Gastroesophageal sphincter (tissue), 4 donors: ENCODE measurements at regions not wholly inside any gene's neighbourhood (a gene's known extent, or its start where the extent isn't known, plus 50 kb on each side); places are given as distances from the start of the nearest gene placed in this dataset.

Experiments used
- ATAC-seq: fragments of 150-250 bp; one replicate; pipeline ENCODE4 v1.9.1; 2016; ENCODE audit warnings: mild to moderate bottlenecking, moderate library complexity
- H3K27ac ChIP-seq, 4 donors: fragments of 200-600 bp; sonication (generic) in 3 of 4; 1 replicate in 3 of 4; 2 replicates in 1 of 4; pipeline ENCODE4 v1.5.1; 2016 to 2019
- H3K27me3 ChIP-seq: fragments of 200-600 bp; sonication (generic); one replicate; pipeline ENCODE4 v1.5.1; 2019
- H3K36me3 ChIP-seq, 2 donors: fragments of 200-600 bp; sonication (generic); one replicate each; pipeline ENCODE4 v1.5.1; 2019; ENCODE audit warnings: control low read depth in 1 of 2
- H3K4me1 ChIP-seq, 3 donors: fragments of 200-600 bp; sonication (generic); 1 replicate in 2 of 3; 2 replicates in 1 of 3; pipeline ENCODE4 v1.5.1; 2016 to 2019; ENCODE audit warnings: control low read depth in 2 of 3
- H3K4me3 ChIP-seq, 2 donors: fragments of 200-600 bp; sonication (generic); one replicate each; pipeline ENCODE4 v1.5.1; 2019; ENCODE audit warnings: mild to moderate bottlenecking in 1 of 2, moderate library complexity in 1 of 2
- H3K9me3 ChIP-seq, 3 donors: fragments of 200-600 bp; sonication (generic); one replicate each; pipeline ENCODE4 v1.5.1; 2017 to 2019; ENCODE audit warnings: control low read depth in 2 of 3
- CTCF ChIP-seq, 4 experiments: fragments of 200-600 bp in 2 of 4; fragments of 450-650 bp in 2 of 4; sonication (generic) in 1 of 4; IDR thresholded peaks; one replicate each; pipeline ENCODE4 v1.5.1; 2017 to 2019; ENCODE audit warnings: antibody characterized with exemption in 4 of 4, mild to moderate bottlenecking in 2 of 4, moderate library complexity in 2 of 4
- EP300 ChIP-seq: sonication (generic); formaldehyde crosslinking; IDR thresholded peaks from one replicate; pipeline ENCODE4 v1.6.1; 2017; ENCODE audit warnings: antibody characterized with exemption, mild to moderate bottlenecking
- POLR2A ChIP-seq, 2 donors: fragments of 450-650 bp; IDR thresholded peaks; one replicate each; pipeline ENCODE4 v1.6.1; 2017; ENCODE audit warnings: antibody characterized with exemption in 2 of 2, mild to moderate bottlenecking in 2 of 2, moderate library complexity in 1 of 2
- POLR2AphosphoS5 ChIP-seq: sonication (generic); formaldehyde crosslinking; IDR thresholded peaks from one replicate; pipeline ENCODE4 v1.6.1; 2017; ENCODE audit warnings: antibody characterized with exemption
- WGBS, 2 donors: methylation state at CpG; one replicate each; pipeline ENCODE4 v1.1.5; 2018; ENCODE audit warnings: low coverage in 1 of 2; 5-methylcytosine and 5-hydroxymethylcytosine counted together

DNA sequence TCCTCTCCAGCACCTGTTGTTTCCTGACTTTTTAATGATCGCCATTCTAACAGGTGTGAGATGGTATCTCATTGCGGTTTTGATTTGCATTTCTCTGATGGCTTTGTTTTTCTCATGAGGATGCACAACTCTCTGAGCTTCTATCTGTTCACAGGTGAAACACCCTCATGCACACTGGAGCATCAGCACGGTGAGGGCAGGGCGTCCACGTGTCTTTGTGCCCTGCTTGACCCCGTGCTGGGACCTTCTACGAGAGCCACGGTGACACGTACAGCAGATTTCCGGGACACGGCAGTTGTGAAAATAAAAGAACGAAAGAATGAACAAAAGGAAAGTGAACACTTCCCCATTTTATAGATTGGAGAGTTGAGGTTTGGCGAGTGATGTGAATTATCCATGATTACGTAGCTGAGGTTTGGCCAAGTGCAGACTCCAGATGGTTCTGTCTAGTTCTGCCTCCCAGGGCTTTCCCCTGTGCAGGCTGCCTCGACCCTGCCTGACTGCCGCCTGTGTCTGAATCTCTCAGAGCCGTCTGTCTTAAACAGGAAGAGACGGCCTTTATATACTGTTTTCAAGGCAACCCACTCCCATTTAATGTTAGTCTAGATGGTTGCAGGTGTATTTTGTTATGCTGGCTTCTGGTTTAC, 67.8 kb upstream of the SORBS2 start:
- Histone ChIP-seq H3K4me1 (no peaks in the 10 kb centered on the region), H3K9me3 (no peaks in the 10 kb centered on the region), H3K36me3 (no peaks in the 10 kb centered on the region), H3K4me3 (no peak overlapping the region), H3K27ac (no peak overlapping the region), H3K27me3 (no peaks in the 10 kb centered on the region)
- no peak for ATAC-seq
- 77 to 90% methylated on average over 6 to 17 of the region's 18 CpGs for WGBS, 2 donors
- TF ChIP-seq CTCF (IDR thresholded peaks at IDR 0.05), result no peak
- no peak for TF ChIP-seq POLR2AphosphoS5
- no peak for TF ChIP-seq EP300
- no peak for TF ChIP-seq POLR2A (IDR thresholded peaks at IDR 0.05)

GRCh38 chr4:185880571-185880970, 68.6 kb upstream of the SORBS2 start:
- H3K27ac ChIP-seq, result no peak overlapping the region
- ATAC-seq, result no peak

DNA sequence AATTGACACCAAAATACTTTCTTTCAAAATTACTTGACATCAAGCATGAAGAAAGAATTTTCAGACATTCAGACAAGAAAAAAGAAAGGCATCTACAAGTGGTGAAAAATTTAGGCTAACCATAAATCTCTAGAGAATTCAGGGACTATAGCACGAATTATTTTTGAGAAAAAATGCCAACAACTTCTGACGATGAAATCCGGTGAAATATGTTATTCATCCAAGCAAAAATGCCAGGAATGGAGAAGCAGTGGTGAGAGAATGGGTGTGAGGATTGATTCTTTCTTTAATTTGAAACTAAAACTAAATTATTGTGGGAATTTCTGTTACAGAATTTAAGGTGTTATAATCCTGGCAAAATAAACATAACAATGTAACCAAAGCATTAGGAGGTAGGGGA, 69.4 kb upstream of the SORBS2 start:
- Histone ChIP-seq H3K4me1 (no peaks in the 10 kb centered on the region), H3K27ac (no peak overlapping the region), H3K36me3 (no peaks in the 10 kb centered on the region), H3K4me3 (no peak overlapping the region), H3K9me3 (no peaks in the 10 kb centered on the region), H3K27me3 (no peaks in the 10 kb centered on the region)
- WGBS, 2 donors, result 45 to 62% methylated on average over 3 of the region's 3 CpGs
- TF ChIP-seq POLR2A (IDR thresholded peaks at IDR 0.05) (no peak), CTCF (IDR thresholded peaks at IDR 0.05) (no peak), POLR2AphosphoS5 (no peak), EP300 (no peak)
- ATAC-seq, result no peak

More at GRCh38 chr4:185880571-185880970, 68.6 kb upstream of the SORBS2 start:
- WGBS, 2 donors, result 70 to 73% methylated on average over 3 of the region's 3 CpGs
- Histone ChIP-seq H3K36me3 (no peaks in the 10 kb centered on the region), H3K4me1 (no peaks in the 10 kb centered on the region), H3K4me3 (no peak overlapping the region), H3K9me3 (no peaks in the 10 kb centered on the region), H3K27me3 (no peaks in the 10 kb centered on the region)
- TF ChIP-seq POLR2AphosphoS5 (no peak), EP300 (no peak), CTCF (IDR thresholded peaks at IDR 0.05) (no peak), POLR2A (IDR thresholded peaks at IDR 0.05) (no peak)

DNA sequence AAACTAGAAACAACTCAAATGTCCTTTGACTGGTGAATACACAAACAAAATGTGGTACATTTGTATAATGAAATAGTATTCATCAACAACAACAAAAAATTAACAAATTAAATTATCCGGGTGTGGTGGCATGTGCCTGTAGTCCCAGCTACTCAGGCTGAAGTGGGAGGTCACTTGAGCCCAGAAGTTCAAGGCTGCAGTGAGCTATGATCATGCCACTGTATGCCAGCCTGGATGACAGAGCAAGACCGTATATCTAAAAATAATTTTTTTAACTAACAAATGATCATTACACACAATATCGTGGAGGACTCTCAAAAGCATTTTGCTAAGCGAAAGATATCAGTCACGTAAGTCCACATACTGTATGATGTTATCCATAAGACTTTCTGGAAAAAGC, 71.6 kb upstream of the SORBS2 start:
- 94 to 98% methylated on average over 5 of the region's 5 CpGs for WGBS, 2 donors
- H3K4me3 ChIP-seq, result no peak overlapping the region
- no peak overlapping the region for H3K27ac ChIP-seq
- TF ChIP-seq EP300, result no peak
- TF ChIP-seq POLR2AphosphoS5, result no peak
- no peak for TF ChIP-seq POLR2A (IDR thresholded peaks at IDR 0.05)
- no peak for TF ChIP-seq CTCF (IDR thresholded peaks at IDR 0.05)
- no peaks in the 10 kb centered on the region for H3K4me1 ChIP-seq
- H3K27me3 ChIP-seq, result no peaks in the 10 kb centered on the region
- no peak for ATAC-seq
- H3K36me3 ChIP-seq, result no peaks in the 10 kb centered on the region
- H3K9me3 ChIP-seq, result no peaks in the 10 kb centered on the region

GRCh38 chr4:185885075-185885474, 73.1 kb upstream of the SORBS2 start:
- Histone ChIP-seq H3K4me3 (no peak overlapping the region), H3K4me1 (no peaks in the 10 kb centered on the region), H3K27me3 (no peaks in the 10 kb centered on the region), H3K9me3 (no peaks in the 10 kb centered on the region), H3K27ac (no peak overlapping the region), H3K36me3 (no peaks in the 10 kb centered on the region)
- no peak for TF ChIP-seq EP300
- TF ChIP-seq POLR2AphosphoS5, result no peak
- TF ChIP-seq POLR2A (IDR thresholded peaks at IDR 0.05), result no peak
- no peak for TF ChIP-seq CTCF (IDR thresholded peaks at IDR 0.05)
- 84% methylated on average over 6 of the region's 6 CpGs; no CpG with 5 or more reads in 1 of the 2 donors for WGBS, 2 donors
- ATAC-seq, result no peak
